GM10266 (cell line): ENCODE measurements at regions not wholly inside any gene's neighbourhood (a gene's known extent, or its start where the extent isn't known, plus 50 kb on each side); places are given as distances from the start of the nearest gene placed in this dataset.

Source experiments
- DNase-seq: peaks from one replicate; pipeline ENCODE4 v3.0.0; 2012; ENCODE audit errors: extremely low spot score
- TF ChIP-seq, protein P1 (sequence below): IDR thresholded peaks from 2 replicates; pipeline ENCODE4 v1.5.1; 2012; ENCODE audit warnings: mild to moderate bottlenecking, low read depth; ENCODE audit not compliant: control insufficient read depth, insufficient read depth; ENCODE audit errors: missing control alignments

GRCh38 chr14:53541411-53541810, 388.3 kb upstream of the DDHD1 start:
- no peak for DNase-seq
- TF ChIP-seq, protein P1, sequence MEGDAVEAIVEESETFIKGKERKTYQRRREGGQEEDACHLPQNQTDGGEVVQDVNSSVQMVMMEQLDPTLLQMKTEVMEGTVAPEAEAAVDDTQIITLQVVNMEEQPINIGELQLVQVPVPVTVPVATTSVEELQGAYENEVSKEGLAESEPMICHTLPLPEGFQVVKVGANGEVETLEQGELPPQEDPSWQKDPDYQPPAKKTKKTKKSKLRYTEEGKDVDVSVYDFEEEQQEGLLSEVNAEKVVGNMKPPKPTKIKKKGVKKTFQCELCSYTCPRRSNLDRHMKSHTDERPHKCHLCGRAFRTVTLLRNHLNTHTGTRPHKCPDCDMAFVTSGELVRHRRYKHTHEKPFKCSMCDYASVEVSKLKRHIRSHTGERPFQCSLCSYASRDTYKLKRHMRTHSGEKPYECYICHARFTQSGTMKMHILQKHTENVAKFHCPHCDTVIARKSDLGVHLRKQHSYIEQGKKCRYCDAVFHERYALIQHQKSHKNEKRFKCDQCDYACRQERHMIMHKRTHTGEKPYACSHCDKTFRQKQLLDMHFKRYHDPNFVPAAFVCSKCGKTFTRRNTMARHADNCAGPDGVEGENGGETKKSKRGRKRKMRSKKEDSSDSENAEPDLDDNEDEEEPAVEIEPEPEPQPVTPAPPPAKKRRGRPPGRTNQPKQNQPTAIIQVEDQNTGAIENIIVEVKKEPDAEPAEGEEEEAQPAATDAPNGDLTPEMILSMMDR, result no peak

- DNase-seq, result peak; percentile 59
- TF ChIP-seq, protein P1, result peak; percentile 82
Observed at GRCh38 chr14:53539489-53540126, 386.5 kb upstream of the DDHD1 start.

DNA sequence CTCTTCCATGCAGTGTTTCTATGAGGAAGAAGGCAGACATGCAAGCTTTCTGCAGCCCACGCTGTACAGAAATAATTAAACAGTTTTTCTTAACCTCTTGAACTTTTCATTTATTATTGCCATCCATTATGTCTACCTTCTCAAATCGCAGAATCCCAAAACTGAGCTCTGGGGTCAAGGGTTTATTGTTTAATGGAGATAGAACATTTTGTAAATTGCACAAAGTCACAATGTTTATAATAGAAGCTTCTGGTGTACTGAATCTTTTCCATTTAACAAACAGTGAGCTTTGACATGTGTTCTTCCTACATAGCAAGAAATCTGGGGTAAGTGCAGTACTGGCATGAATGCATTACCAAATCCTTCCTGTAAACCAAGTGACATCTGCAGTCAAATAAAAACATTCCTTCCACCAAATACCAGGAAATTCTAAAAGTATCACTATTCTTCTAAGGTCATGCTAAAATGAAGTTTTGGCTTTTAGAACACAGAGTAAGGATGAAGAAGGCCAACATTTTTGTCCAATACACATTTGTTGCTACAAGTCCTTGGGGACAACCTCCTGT, 385.3 kb upstream of the DDHD1 start:
- DNase-seq, result no peak
- TF ChIP-seq, protein P1, result no peak

DNA sequence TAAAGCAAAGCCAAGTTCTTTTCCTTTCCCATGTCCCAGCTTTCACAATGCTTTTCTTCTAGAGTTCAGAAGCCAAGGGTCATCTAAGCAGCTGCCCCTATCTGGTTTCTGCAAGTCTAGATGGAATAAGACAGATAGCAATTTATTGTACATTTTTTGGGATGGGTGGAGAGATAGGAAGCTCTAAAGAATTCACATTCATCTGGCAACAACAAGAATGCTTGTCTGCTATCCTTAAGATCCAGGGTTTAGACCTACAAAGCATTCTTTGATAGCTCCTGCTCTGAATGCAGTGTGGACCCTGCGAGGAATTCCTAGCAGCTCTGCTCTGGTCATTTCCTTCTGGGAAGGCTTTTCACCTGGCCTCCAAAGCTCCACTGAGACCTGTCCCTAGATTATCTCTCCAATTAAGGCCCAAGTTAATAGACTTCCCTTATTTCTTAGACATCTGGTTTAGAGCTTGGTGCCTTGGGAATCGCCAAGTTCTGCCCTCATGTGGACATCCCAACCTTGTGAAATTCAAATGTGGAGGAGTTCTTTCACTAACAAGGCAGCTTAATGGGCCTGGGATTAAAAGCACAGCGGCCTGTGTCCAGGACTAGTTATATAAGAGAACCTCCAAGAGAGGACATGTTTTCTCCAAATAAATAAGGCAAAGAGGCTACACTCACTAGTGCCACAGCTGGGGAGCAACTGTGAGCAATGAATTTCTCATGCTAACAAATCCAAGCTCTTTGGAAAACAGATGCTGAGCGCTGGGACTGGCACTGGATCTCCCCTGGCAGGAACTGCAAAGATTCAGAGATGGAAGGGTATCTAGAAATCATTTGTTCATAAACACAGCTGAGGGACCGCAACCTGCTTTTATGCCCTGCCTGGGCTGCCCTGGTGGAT, 384.5 kb upstream of the DDHD1 start:
- no peak for DNase-seq
- TF ChIP-seq, protein P1, result no peak

GRCh38 chr14:53536446-53536845, 383.3 kb upstream of the DDHD1 start:
- TF ChIP-seq, protein P1, result no peak
- no peak for DNase-seq

DNA sequence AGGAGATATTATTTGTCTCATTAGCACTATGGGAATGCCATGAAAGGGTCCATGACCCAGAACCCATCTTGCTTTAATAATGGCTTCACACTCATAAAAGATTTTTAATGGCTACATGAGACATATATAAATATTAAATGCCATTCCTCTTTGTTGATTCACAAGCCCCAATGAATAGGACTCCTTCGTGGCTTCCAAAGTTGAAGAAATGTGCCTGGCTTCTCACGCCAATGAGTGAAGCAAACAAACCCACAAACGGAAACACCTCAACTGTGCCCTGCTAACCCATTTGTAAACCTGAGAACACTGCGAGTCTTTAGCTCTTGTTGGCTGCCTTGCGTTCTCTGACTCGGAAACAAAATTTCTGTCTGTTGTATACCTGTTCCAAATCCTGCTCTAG, 381.7 kb upstream of the DDHD1 start:
- no peak for DNase-seq
- TF ChIP-seq, protein P1, result no peak

DNA sequence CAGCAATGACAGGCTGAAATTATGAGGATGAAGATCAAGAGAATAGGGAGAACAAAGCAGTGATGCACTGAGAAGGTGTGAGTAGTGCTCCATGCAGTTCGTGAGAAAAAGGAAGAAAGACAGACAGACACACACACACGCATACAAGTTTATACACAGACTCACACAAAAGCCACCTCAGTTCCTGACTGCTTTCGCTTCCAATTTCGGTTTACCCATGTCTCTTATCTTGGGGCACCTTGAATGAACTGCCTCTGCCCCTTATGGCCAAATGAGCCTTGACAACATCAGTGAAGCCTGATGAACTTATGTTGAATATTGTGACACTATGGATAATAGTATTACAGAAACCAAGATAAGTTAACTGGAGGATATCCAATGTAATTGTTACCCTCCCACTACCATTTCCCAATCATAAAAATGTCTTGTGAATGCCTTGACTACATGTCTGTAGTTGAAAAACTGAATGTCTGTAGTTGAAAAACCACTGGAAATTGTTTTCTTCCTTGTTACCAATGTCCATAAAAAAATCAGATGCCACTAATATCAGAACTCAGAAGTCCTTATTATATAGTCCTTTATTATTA, 380.4 kb upstream of the DDHD1 start:
- DNase-seq, result no peak
- TF ChIP-seq, protein P1, result no peak
